ENCODE measurements at regions not wholly inside any gene's neighbourhood (a gene's known extent, or its start where the extent isn't known, plus 50 kb on each side); places are given as distances from the start of the nearest gene placed in this dataset.

DNA sequence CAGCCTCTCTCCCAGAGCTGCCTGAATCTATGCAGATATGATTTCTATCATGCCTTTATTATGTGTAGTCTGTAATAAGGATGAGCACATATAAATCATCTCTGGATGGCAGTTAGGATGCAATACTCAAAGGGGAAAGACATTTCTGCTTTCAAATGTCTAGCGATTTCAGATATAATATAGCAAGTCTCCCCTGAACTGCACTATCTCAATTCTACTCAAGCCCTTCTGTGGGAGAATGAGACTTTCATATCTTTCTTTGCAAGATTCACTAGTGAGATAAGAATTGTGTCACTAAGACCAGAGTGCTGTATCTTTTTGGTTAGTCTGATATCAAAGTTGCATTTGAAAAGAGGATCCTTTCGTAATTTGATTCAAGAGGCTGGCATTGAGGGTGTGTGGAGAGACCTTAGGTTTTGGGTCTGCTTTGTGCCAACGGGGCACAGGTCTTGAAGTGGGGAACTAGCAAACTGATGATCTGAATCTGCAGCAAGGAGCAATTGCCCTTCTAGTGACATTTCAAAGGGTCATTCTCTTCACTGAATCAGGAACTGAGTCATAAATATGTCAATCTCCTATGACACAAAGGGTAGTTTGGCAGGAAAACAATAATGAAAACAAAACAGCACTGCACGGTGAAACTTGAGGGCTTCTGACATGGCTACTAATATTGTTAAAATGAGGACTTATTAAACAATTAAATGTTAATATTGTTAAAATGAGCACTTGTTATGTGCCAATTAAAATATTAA is 305.5 kb upstream of the CLINT1 start:
- POLR2A ChIA-PET = no interaction called here
- Histone ChIP-seq H3K27me3 (ENCODE audit: control insufficient read depth, insufficient read depth, low read length) (no peaks in the 10 kb centered on the region; the same call in 1 of the 2 replicates), H3K36me3 (ENCODE audit: control insufficient read depth, insufficient read depth, low read length) (no peaks in the 10 kb centered on the region), H3K4me3 (ENCODE audit: low read depth, low read length) (no peak overlapping the region)
- DNase-seq (ENCODE audit: low read depth) = no peak
- TF ChIP-seq, protein P1, sequence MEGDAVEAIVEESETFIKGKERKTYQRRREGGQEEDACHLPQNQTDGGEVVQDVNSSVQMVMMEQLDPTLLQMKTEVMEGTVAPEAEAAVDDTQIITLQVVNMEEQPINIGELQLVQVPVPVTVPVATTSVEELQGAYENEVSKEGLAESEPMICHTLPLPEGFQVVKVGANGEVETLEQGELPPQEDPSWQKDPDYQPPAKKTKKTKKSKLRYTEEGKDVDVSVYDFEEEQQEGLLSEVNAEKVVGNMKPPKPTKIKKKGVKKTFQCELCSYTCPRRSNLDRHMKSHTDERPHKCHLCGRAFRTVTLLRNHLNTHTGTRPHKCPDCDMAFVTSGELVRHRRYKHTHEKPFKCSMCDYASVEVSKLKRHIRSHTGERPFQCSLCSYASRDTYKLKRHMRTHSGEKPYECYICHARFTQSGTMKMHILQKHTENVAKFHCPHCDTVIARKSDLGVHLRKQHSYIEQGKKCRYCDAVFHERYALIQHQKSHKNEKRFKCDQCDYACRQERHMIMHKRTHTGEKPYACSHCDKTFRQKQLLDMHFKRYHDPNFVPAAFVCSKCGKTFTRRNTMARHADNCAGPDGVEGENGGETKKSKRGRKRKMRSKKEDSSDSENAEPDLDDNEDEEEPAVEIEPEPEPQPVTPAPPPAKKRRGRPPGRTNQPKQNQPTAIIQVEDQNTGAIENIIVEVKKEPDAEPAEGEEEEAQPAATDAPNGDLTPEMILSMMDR (IDR thresholded peaks at IDR 0.05; ENCODE audit: insufficient read depth, low read depth, low read length) = no peak
- CTCF ChIA-PET = interaction anchor here (0.6 kb wide), 1 partner anchor 25 kb away, joined by 3 read pairs; no protein-coding TSS in a partner anchor

DNA sequence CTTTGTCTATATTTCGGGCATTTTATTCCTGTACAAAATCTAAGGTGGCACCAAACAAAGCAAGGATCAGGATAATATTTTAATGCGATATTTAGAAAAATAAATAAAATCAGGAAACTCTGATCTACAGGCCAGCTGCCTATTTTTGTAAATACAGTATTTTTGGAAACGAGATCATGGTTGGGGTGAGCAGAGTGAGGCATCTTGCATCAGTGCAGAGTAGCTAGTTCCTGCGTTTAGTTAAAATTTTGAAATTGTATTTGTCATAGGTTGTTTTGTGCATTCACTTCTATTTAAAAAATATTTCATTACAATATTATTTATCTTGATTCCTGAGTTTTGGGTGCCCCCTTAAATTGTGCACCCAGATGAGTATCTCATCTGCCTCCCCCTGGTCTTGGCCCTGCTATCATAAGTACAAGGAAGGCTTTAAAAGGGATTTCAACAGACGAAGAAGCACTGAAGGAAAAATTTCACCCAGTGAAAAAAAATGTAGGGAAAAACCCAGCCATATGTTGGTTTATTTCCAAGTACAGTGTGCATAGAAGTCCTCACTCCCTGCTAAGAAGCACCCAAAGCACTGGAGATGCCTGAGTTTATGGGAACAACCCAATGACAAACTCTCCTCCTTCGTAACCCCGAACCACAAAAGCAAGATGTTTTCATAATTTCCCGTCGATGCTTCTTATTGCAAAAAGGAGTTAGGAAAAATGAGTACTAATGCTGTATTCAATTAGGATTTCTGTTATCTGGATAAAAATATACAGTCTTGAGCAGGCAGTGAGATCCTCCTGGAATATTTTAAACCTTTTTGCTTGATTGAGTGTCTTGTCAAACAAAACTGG is 304.7 kb upstream of the CLINT1 start:
- no peak overlapping the region for H3K4me3 ChIP-seq (ENCODE audit: low read depth, low read length)
- ChIA-PET CTCF (interaction anchor here (0.6 to 2.4 kb wide), 3 partner anchors 9 to 26 kb away, joined by 3 to 10 read pairs (median 5); no protein-coding TSS in a partner anchor), POLR2A (no interaction called here)
- no peaks in the 10 kb centered on the region for H3K36me3 ChIP-seq (ENCODE audit: control insufficient read depth, insufficient read depth, low read length)
- TF ChIP-seq, protein P1 (IDR thresholded peaks at IDR 0.05; ENCODE audit: insufficient read depth, low read depth, low read length) = no peak
- H3K27me3 ChIP-seq (ENCODE audit: control insufficient read depth, insufficient read depth, low read length) = no peaks in the 10 kb centered on the region; the same call in 1 of the 2 replicates
- DNase-seq (ENCODE audit: low read depth) = no peak

DNA sequence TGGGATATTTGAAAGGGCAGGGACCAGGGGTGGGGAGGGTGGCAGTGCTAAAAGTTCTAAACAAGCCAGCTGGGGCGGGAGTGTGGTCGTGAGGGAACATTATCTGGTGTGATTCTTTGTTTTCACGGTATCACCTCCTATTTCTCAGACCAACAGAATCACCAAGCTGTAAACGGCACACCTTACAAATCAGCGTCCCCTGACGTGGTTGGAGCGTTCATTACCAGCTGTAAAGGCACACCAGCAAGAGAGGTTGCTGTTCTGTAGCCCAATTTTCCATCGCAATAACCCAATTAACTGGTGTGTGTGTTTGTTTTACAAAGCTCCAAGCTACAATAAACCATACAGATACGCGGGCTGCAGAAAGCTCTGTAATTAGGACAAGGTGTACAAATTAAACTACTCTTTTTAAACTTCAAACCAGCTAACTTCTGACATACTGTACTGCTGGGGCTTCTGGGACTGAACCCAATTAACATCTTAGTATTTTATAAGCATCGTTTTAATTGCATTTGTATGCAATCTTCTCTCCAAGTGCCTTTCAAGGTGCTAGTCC is 303.6 kb upstream of the CLINT1 start:
- no peak for DNase-seq (ENCODE audit: low read depth)
- POLR2A ChIA-PET = no interaction called here
- no peaks in the 10 kb centered on the region for H3K36me3 ChIP-seq (ENCODE audit: control insufficient read depth, insufficient read depth, low read length)
- no peak overlapping the region for H3K4me3 ChIP-seq (ENCODE audit: low read depth, low read length)
- TF ChIP-seq, protein P1 (IDR thresholded peaks at IDR 0.05; ENCODE audit: insufficient read depth, low read depth, low read length) = no peak
- no peaks in the 10 kb centered on the region; the same call in 1 of the 2 replicates for H3K27me3 ChIP-seq (ENCODE audit: control insufficient read depth, insufficient read depth, low read length)
- CTCF ChIA-PET = interaction anchor here (0.6 to 2.4 kb wide), 7 partner anchors 9 to 944 kb away, joined by 3 to 10 read pairs (median 5); no protein-coding TSS in a partner anchor

DNA sequence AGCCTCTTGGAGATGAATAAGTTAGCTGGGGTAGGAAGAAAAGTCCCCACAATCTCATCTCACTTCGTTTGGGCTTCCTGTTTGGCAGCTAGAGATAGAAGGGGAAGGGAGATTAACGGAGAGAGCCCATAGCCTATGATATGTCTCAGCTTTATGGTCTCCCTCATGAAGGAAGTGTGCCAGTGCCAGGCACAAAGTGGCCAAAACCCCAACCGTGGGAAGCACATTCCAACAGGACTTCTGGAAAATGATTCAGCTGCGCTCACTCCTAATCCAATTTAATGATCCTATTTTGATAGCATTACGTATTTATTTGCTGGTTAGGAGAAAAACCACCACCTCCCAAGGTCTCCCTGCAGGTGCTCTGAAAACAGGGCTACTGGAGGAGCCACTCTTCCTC is 303.1 kb upstream of the CLINT1 start:
- Histone ChIP-seq H3K36me3 (ENCODE audit: control insufficient read depth, insufficient read depth, low read length) (no peaks in the 10 kb centered on the region), H3K4me3 (ENCODE audit: low read depth, low read length) (no peak overlapping the region), H3K27me3 (ENCODE audit: control insufficient read depth, insufficient read depth, low read length) (no peaks in the 10 kb centered on the region)
- CTCF ChIA-PET = interaction anchor here (0.5 to 2.4 kb wide), 9 partner anchors 9 to 945 kb away, joined by 3 to 10 read pairs (median 5); no protein-coding TSS in a partner anchor
- POLR2A ChIA-PET = no interaction called here
- no peak for DNase-seq (ENCODE audit: low read depth)
- TF ChIP-seq, protein P1 (IDR thresholded peaks at IDR 0.05; ENCODE audit: insufficient read depth, low read depth, low read length) = no peak

DNA sequence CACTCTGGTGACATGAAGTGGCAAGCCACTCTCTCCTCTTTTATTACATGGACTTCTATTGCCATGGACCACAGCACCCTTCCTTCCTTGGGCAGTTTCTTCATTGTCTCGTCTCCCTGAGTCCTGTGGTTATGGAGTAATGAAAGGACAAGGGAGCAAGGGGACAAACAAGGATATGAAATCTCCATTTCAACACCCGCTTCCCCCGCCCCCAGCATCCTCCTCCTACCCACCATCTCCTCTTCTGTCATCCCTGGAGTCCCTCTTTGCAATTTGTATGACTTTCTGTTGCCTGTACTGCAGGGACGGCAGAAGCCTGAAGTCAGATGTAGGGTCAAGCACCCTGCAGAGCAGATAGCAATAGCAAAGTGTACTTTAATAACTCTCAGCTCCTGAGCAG is 300.7 kb upstream of the CLINT1 start:
- no peak for DNase-seq (ENCODE audit: low read depth)
- ChIA-PET POLR2A (no interaction called here), CTCF (interaction anchor here (1.2 kb wide), 1 partner anchor 947 kb away, joined by 4 read pairs; no protein-coding TSS in a partner anchor)
- Histone ChIP-seq H3K27me3 (ENCODE audit: control insufficient read depth, insufficient read depth, low read length) (no peaks in the 10 kb centered on the region), H3K36me3 (ENCODE audit: control insufficient read depth, insufficient read depth, low read length) (no peaks in the 10 kb centered on the region), H3K4me3 (ENCODE audit: low read depth, low read length) (no peak overlapping the region)
- TF ChIP-seq, protein P1 (IDR thresholded peaks at IDR 0.05; ENCODE audit: insufficient read depth, low read depth, low read length) = no peak
